BJ (cell line): ENCODE measurements at regions not wholly inside any gene's neighbourhood (a gene's known extent, or its start where the extent isn't known, plus 50 kb on each side); places are given as distances from the start of the nearest gene placed in this dataset.

ENCODE experiments used
- CTCF ChIA-PET: fragments of 350-600 bp; formaldehyde crosslinking; extraction: SDS; loops from one replicate; lab custom pipeline; 2021; ENCODE audit warnings: antibody characterized with exemption, inconsistent platforms; lab: Yijun Ruan, JAX
- POLR2A ChIA-PET: fragments of 300-600 bp; sonication (Branson Sonifier 250); formaldehyde crosslinking; extraction: SDS; loops from one replicate; lab custom pipeline; 2021; ENCODE audit warnings: antibody characterized with exemption; lab: Charles Lee
- DNase-seq: peaks from one replicate; pipeline ENCODE4 v3.0.0-alpha.2; 2011; ENCODE audit warnings: low read depth
- H3K27me3 ChIP-seq: 2 replicates; pipeline ENCODE4 v1.6.0; 2011; ENCODE audit warnings: low read length; ENCODE audit not compliant: control insufficient read depth, insufficient read depth
- H3K36me3 ChIP-seq: 2 replicates; pipeline ENCODE4 v1.5.1; 2011; ENCODE audit warnings: low read length; ENCODE audit not compliant: control insufficient read depth, insufficient read depth
- H3K4me3 ChIP-seq: 2 replicates; pipeline ENCODE4 v1.5.1; 2011; ENCODE audit warnings: low read depth, mild to moderate bottlenecking, control low read depth, low read length
- TF ChIP-seq, protein P1 (sequence below): IDR thresholded peaks from 2 replicates; pipeline ENCODE4 v1.5.1; 2011; ENCODE audit warnings: low read depth, mild to moderate bottlenecking, control low read depth, inconsistent platforms, low read length, moderate library complexity; ENCODE audit not compliant: insufficient read depth

DNA sequence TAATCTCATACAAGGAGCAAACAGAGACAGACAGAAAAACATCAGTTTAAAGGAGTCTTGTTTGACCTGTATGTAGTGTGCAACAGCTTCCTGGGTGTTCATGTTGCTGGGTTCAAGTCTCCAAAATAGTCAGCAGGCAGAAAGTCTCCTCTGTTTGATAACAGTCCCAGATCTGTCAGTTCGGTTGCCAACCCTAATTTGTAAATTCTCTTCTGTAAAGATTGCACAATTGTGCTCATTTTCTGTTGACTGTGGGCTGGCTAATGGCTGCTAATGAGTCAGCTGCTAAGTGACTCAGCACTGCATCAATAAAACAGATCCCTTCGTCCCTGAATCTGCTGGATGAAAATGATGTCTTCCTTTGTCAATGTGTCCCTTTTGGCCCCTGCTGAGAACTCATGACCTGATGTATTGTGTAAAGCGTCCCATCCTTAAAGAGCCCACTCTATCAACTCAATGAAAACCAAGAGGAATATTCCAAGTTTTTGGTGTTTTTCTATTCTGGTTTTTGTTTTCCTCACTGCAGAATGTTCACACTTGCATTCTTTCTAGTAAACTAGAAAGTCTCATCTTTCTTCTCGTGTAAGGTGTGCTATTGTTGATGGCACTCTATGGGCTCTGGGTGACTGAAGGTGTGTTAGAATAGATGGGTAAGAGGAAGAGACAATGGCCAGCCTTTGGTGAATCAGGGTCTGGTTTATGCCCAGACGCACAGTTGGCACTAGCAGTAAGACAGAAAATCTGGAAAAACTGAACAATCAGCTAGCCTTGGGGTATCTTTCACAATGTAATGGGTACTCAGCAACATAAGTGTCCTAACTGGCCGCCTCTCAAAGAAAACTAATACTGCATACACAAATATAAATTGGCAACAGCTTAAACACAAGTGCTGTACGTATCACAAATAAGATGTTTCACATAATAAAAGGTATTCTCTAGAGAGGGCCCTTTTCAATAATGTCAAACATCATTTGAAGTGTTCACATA is 75.1 kb upstream of the SIPA1L2 start:
- CTCF ChIA-PET: interaction anchor here (1.2 kb wide), 1 partner anchor 9 kb away, joined by 3 read pairs; no protein-coding TSS in a partner anchor
- peak; percentile 69 for DNase-seq
- H3K36me3 ChIP-seq: no peaks in the 10 kb centered on the region
- POLR2A ChIA-PET: no interaction called here
- no peaks in the 10 kb centered on the region; the same call in 1 of the 2 replicates for H3K27me3 ChIP-seq
- TF ChIP-seq, protein P1, sequence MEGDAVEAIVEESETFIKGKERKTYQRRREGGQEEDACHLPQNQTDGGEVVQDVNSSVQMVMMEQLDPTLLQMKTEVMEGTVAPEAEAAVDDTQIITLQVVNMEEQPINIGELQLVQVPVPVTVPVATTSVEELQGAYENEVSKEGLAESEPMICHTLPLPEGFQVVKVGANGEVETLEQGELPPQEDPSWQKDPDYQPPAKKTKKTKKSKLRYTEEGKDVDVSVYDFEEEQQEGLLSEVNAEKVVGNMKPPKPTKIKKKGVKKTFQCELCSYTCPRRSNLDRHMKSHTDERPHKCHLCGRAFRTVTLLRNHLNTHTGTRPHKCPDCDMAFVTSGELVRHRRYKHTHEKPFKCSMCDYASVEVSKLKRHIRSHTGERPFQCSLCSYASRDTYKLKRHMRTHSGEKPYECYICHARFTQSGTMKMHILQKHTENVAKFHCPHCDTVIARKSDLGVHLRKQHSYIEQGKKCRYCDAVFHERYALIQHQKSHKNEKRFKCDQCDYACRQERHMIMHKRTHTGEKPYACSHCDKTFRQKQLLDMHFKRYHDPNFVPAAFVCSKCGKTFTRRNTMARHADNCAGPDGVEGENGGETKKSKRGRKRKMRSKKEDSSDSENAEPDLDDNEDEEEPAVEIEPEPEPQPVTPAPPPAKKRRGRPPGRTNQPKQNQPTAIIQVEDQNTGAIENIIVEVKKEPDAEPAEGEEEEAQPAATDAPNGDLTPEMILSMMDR: no peak
- no peak overlapping the region for H3K4me3 ChIP-seq

DNA sequence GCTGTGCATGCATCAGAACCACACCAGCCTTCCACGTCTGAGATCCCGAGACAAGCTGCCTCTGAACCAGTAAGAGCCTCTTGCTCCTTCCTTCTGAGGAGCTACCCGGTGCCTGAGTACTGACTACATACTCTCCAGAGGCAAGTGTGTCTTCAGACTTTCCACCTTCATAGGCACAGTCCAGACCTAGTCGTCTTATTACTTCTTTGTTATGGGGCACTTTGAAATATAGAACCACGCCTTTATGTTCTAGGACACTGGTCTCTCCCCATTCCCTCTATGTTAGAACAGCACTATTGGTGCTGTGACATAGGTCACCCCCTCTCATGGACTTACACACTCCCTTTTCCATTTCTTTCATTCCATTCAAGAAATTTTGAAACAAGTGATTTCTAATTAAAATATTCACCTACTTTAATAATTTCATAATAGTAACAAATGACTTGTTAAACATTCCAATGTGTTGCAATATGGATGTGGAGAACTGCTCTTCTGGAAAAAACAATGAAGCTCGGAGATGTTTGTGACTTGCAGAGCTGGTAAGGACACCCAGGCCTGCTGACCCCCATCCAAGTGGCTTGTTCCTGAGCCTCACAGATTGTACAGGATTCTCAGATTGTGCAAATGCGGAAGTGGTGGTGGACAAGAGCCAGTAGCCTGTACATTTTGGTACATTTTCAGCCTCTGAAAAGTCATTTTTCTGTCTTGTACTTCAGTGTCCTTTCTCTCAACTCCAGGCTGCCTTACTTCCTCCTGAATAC is 76.1 kb upstream of the SIPA1L2 start:
- TF ChIP-seq, protein P1: no peak
- Histone ChIP-seq H3K27me3 (no peaks in the 10 kb centered on the region; the same call in 1 of the 2 replicates), H3K36me3 (no peaks in the 10 kb centered on the region), H3K4me3 (no peak overlapping the region)
- DNase-seq: no peak
- POLR2A ChIA-PET: no interaction called here
- CTCF ChIA-PET: interaction anchor here (1.2 kb wide), 1 partner anchor 10 kb away, joined by 3 read pairs; no protein-coding TSS in a partner anchor

DNA sequence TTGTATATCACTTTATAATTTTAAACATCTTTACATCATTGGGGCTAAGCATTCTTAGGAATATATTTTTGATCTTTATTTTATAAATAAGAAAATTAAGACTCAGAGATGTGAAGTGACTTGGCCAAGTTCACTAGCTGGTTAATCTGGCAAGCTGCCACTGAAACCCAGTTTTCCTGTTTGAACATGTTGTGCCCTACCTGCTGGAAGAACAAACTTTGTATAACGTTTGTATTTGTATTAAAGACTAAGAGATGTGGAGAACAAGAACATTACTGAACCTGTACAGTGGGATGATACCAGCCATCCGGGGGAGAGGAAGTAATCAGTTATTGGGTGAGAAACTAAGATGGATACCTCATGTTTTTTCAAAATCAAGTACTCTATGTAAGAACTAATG is 77.2 kb upstream of the SIPA1L2 start:
- ChIA-PET POLR2A (no interaction called here), CTCF (no interaction called here)
- DNase-seq: no peak
- TF ChIP-seq, protein P1: no peak
- H3K27me3 ChIP-seq: no peaks in the 10 kb centered on the region; the same call in 1 of the 2 replicates
- H3K36me3 ChIP-seq: no peaks in the 10 kb centered on the region
- no peak overlapping the region for H3K4me3 ChIP-seq

DNA sequence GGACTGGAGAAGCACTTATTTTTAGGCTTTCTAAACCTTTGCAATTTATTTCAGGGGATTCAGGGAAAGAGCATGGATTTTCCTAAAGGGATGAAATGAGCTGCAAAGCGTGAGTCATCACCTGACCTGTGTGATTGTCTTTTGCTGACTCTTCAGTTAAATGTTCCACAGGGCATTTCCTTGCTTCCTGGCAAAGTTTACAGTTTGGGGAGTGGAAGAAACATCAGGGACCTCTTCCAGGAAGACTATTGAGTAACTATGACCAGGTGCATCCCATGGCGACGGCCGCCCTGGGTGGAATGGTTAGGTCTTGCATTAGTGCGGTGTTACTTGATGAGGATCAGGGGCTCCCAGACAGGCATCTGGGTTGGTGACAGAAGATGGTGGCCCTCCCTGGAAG is 79.5 kb upstream of the SIPA1L2 start:
- TF ChIP-seq, protein P1: no peak
- no peak for DNase-seq
- H3K4me3 ChIP-seq: no peak overlapping the region
- ChIA-PET POLR2A (no interaction called here), CTCF (no interaction called here)
- no peaks in the 10 kb centered on the region for H3K36me3 ChIP-seq
- no peaks in the 10 kb centered on the region for H3K27me3 ChIP-seq

DNA sequence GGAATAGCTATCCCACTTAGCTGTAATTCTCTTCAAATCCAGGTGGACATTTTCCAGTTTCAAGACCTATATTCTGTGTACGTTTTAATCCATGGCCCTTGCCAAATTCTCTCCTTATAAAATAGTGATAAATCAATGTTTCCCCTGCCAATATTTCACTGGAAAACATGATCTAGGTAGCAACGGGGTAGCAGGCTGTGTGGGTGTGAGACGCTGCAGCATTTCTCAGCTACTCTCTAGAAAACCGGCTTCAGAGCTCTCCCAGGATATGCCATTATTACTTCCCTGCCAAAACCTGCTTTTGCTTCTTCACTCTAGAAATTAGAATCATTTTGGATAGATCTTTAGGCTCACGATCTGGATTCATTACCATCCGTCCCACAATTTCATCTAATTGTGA is 82.1 kb upstream of the SIPA1L2 start:
- Histone ChIP-seq H3K4me3 (no peak overlapping the region), H3K27me3 (no peaks in the 10 kb centered on the region), H3K36me3 (no peaks in the 10 kb centered on the region)
- DNase-seq: no peak
- TF ChIP-seq, protein P1: no peak
- POLR2A ChIA-PET: interaction anchor here (0.7 kb wide), 1 partner anchor 331 kb away, joined by 3 read pairs; no protein-coding TSS in a partner anchor
- CTCF ChIA-PET: interaction anchor here (0.7 kb wide), 1 partner anchor 10 kb away, joined by 3 read pairs; no protein-coding TSS in a partner anchor
